ENCODE measurements at regions not wholly inside any gene's neighbourhood (a gene's known extent, or its start where the extent isn't known, plus 50 kb on each side); places are given as distances from the start of the nearest gene placed in this dataset.

GRCh38 chr15:95868970-95869369 is 461.5 kb upstream of the NR2F2 start:
- no peak for TF ChIP-seq CTCF (conservative IDR thresholded peaks at IDR 0.05; ENCODE audit: low read depth, low read length)
- TF ChIP-seq EZH2 (IDR thresholded peaks at IDR 0.05; ENCODE audit: borderline replicate concordance, low read depth, low read length, poor library complexity, severe bottlenecking) = no peak
